ENCODE measurements at regions not wholly inside any gene's neighbourhood (a gene's known extent, or its start where the extent isn't known, plus 50 kb on each side); places are given as distances from the start of the nearest gene placed in this dataset.

- no peak for TF ChIP-seq CTCF (IDR thresholded peaks at IDR 0.05)
- H3K36me3 Mint-ChIP-seq (ENCODE audit: low read depth) = no peaks in the 10 kb centered on the region
- intact Hi-C loops (cut with micrococcal nuclease) = no loop called here
- DNase-seq (no peak), ATAC-seq (ENCODE audit: low read depth) (no peak)
- H3K27me3 Mint-ChIP-seq = peaks cover 11% of the 10 kb centered on the region
- H3K27ac Mint-ChIP-seq = no peak overlapping the region
- ChIA-PET CTCF (no interaction called here), POLR2A (no interaction called here)
- H3K9me3 Mint-ChIP-seq = no peaks in the 10 kb centered on the region
- no peak overlapping the region for H3K4me3 Mint-ChIP-seq
- no peaks in the 10 kb centered on the region for H3K4me1 Mint-ChIP-seq
These were observed 74.9 kb upstream of the CNIH3 start for GRCh38 chr1:224541072-224541790.

GRCh38 chr1:224541901-224542630, 74.1 kb upstream of the CNIH3 start:
- no peaks in the 10 kb centered on the region for H3K4me1 Mint-ChIP-seq
- POLR2A ChIA-PET = no interaction called here
- no peak overlapping the region for H3K27ac Mint-ChIP-seq
- CTCF ChIA-PET = no interaction called here
- no peak overlapping the region for H3K4me3 Mint-ChIP-seq
- intact Hi-C loops (cut with micrococcal nuclease) = no loop called here
- peaks cover 11% of the 10 kb centered on the region for H3K27me3 Mint-ChIP-seq
- TF ChIP-seq CTCF (IDR thresholded peaks at IDR 0.05) = no peak
- H3K36me3 Mint-ChIP-seq (ENCODE audit: low read depth) = no peaks in the 10 kb centered on the region
- DNase-seq (no peak), ATAC-seq (ENCODE audit: low read depth) (no peak)
- H3K9me3 Mint-ChIP-seq = no peaks in the 10 kb centered on the region

- H3K36me3 Mint-ChIP-seq (ENCODE audit: low read depth) = no peaks in the 10 kb centered on the region
- intact Hi-C loops (cut with micrococcal nuclease) = no loop called here
- H3K27me3 Mint-ChIP-seq = peaks cover 11% of the 10 kb centered on the region
- CTCF ChIA-PET = no interaction called here
- no peak overlapping the region for H3K4me3 Mint-ChIP-seq
- ATAC-seq (ENCODE audit: low read depth) (no peak), DNase-seq (no peak)
- no peak overlapping the region for H3K27ac Mint-ChIP-seq
- H3K9me3 Mint-ChIP-seq = no peaks in the 10 kb centered on the region
- no peaks in the 10 kb centered on the region for H3K4me1 Mint-ChIP-seq
- POLR2A ChIA-PET = no interaction called here
- no peak for TF ChIP-seq CTCF (IDR thresholded peaks at IDR 0.05)
These were observed 73.2 kb upstream of the CNIH3 start for GRCh38 chr1:224542783-224543440.

- Mint-ChIP-seq H3K4me3 (no peak overlapping the region), H3K27me3 (peaks cover 11% of the 10 kb centered on the region), H3K36me3 (ENCODE audit: low read depth) (no peaks in the 10 kb centered on the region), H3K9me3 (no peaks in the 10 kb centered on the region), H3K27ac (no peak overlapping the region), H3K4me1 (no peaks in the 10 kb centered on the region)
- DNase-seq = no peak
- intact Hi-C loops (cut with micrococcal nuclease) = no loop called here
- ATAC-seq (ENCODE audit: low read depth) = no peak
- TF ChIP-seq CTCF (IDR thresholded peaks at IDR 0.05) = no peak
- ChIA-PET POLR2A (no interaction called here), CTCF (no interaction called here)
These were observed 72.7 kb upstream of the CNIH3 start for GRCh38 chr1:224543453-224543852.

- POLR2A ChIA-PET = no interaction called here
- DNase-seq = no peak
- intact Hi-C loops (cut with micrococcal nuclease) = no loop called here
- Mint-ChIP-seq H3K9me3 (no peaks in the 10 kb centered on the region), H3K36me3 (ENCODE audit: low read depth) (no peaks in the 10 kb centered on the region), H3K4me3 (no peak overlapping the region), H3K27me3 (peaks cover 11% of the 10 kb centered on the region), H3K27ac (no peak overlapping the region), H3K4me1 (no peaks in the 10 kb centered on the region)
- CTCF ChIA-PET = no interaction called here
- no peak for TF ChIP-seq CTCF (IDR thresholded peaks at IDR 0.05)
- ATAC-seq (ENCODE audit: low read depth) = no peak
These were observed 71.6 kb upstream of the CNIH3 start for GRCh38 chr1:224544346-224545110.

All from activated B cell treated with CpG ODN at 0.5 μM for 24 hours (primary cell).